ENCODE measurements at regions not wholly inside any gene's neighbourhood (a gene's known extent, or its start where the extent isn't known, plus 50 kb on each side); places are given as distances from the start of the nearest gene placed in this dataset.

DNA sequence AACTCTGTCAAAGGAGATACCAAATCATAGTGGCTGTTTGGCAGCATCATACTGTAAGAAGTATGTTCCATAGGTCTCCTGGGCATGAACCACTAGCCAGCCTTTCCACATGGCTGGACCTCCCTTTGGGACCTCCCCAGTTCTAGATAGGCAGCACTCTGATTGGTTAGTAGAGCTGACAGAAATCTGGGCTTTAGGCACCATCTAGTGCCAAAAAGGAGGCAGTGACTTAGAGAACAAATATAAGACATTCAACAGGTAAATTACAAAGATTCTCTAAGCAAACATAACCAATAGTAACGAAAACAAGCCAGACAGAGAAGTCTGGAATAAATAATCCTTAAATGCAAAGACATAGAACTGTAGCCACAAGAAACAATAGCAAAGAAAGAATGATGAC is 148.0 kb upstream of the PDE3A start:
- DNase-seq, result no peak

DNA sequence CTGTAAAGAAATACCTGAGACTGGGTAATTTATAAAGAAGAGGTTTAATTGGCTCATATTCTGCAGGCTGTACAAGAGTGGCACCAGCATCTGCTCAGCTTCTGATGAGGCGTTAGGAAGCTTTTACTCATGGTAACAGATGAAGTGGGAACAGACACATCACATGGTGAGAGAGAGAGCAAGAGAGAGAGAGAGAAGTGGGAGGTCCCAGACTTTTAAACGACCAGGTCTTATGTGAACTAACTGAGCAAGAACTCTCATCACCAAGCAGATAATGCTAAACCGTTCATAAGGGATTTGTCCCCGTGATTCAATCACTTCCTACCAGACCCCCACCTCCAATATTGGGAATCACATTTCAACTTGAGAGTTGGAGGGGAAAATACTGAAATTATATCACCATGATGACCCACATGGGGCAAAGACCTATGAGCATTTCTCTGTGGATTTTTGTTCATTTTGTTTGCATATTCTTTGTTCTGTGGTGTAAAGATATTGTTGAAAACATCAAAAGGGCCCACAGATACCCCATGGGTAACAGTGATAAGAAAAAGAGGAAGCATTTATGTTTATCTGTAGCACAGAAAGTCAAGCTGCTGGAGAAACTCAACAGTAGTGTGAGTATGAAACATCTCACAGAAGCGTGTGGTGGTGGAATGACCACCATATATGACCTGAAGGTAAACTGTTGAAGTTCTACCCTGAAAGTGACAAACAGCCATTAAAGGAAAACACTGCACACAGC is 135.2 kb upstream of the PDE3A start:
- no peak for DNase-seq

DNA sequence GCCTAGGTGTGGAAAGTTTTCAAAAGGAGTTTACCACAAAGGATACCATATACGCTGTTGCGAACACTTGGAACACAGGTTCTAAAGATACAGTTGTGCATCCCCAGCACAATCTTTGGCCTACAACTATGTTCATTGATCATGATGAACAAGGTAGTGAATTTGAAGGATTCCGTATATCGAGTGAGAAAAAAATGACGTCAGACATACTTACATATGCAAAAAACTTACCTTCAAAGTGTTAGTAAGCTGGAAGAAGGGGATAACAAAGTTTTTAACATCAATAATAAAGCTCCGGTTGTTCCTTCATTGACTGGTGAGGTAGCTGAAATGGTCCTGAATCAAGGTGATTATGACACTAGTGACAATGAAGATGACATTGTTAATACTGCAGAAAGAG is 133.9 kb upstream of the PDE3A start:
- DNase-seq, result no peak

DNA sequence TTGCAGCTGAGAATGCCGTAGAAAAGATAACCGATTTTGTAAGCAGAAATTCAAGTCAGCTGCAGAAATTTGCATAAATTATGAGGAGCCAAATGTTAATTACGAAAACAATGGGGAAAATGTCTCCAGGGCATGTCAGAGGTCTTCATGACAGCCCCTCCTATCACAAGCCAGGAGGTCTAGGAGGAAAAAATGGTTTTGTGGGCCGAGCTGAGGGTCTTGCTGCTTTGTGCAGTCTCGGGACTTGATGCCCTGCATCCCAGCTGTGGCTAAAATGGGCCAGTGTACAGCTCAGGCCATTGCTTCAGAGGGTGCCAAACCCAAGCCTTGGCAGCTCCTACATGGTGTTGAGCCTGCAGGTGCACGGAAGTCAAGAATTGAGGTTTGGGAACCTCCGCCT is 131.2 kb upstream of the PDE3A start:
- no peak for DNase-seq

DNA sequence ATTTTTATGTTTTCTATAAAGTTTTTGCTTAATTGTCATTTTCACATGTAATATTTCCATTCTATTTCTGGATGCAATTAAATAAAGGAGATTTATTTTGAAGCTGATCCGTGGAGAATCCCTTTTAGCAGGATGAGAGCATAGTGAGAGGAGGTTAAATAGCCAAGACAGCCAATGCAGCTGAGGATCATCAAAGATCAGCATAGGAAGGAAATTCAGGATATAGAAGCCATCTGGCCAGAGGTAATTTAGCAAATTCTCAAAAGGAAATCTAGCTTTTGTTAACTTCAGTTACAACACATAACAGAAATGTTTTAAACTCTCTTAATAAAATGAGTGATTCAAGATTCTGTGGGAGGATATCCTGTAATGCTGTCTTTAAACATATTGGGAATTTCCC is 122.8 kb upstream of the PDE3A start:
- no peak for DNase-seq

DNA sequence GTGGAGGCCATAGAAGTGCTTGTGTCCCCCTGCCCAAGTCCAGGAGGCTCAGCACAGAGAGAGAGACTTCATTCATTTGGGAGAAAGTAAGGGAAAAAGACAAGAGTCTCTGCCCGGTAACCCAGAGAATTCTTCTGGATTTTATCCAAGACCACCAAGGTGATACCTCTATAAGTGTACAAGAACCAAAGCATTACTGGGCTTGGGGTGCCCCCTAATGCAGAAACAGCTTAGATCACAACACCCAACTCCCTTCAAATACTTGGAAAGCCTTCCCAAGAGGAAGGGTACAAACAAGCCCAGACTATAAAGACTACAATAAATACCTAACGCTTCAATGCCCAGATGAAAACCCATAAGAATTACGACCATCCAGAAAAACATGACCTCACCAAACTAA is 119.7 kb upstream of the PDE3A start:
- DNase-seq, result no peak

DNA sequence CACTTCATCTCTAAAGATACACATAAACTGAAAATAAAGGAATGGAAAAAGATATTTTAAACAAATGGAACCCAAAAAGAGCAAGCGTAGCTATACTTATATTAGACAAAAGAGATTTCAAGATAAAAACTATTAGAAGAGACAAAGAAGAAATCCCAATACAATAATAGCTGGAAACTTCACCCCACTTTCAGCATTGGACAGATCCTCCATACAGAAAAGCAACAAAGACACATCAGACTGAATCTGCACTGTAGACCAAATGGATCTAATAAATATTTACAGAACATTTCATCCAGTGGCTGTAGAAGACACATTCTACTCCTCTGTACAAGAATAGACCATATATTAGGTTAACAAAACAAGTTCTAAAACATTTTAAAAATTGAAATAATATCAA is 117.6 kb upstream of the PDE3A start:
- no peak for DNase-seq

DNA sequence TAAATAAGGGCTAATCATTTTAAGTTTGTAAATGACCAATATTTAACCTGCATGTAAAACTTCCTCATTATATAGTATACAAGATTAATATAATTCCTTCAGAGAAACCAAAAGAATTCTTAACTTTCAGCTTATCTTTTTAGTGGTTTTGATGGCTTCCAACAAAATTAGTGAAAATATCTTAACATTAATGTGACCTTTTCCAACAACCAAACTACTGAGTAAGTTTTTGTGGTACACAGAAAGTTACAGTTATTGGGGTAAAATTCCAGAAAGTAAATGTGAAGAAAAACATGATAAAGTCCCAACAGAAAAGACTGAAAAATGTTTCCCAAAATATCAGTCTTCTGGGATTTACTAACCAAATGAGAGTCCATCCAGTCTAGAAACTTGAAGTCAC is 111.0 kb upstream of the PDE3A start:
- no peak for DNase-seq

DNA sequence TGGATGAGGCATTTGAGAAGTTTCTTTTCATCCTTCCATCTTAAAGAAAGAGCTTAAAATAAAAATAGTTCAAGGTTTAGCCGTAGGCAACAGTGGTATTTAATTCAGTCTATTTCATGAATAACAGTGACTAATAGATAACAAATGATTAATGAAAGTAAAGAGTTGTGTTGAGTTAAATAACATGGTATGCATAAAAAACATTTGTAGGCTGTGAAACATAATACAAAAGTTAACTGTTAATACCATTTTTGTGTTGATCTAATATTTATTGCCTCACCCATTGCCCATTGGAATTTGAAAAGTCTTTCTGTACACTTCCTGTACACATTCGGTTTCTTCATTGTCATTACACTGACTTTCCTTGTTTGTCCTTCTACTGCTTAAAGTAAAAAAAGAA is 108.6 kb upstream of the PDE3A start:
- DNase-seq, result no peak

DNA sequence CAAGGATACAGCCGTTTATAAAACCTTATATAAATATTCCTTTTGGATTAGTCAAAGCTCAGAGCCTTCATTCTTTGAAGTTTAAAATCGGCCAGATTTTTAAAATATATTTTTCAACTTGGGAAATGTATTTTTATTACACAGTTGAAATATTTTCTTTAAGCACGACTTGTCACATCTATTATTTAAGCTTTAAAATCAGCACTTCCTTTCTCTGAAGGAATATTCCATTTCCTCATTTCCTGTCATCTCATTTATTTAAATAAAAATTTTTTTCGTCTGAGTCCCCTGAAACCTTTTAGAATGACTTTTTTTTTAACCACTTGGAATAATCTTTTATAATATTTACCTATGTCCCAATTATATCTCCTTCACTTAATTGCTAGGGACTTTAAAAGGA is 107.5 kb upstream of the PDE3A start:
- DNase-seq, result no peak

DNA sequence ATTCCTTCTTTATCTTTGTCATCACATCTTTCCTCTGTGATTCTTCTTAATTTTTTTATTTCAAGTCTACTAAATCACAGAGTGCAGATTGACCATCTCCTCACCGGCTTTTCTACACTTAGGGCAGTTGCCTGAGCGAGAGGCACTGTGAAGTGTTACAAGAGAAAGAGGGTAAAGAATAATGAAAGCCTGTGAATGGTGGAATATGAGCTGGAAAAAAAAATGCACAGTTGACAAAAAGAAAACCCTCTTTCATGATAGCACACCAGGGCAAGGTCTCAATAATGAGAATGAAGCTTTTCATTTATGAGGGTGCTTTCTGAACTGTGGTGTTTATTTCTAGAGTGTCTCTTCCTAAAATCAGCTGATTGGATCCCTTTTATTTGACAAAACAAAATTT is 106.2 kb upstream of the PDE3A start:
- DNase-seq, result no peak

DNA sequence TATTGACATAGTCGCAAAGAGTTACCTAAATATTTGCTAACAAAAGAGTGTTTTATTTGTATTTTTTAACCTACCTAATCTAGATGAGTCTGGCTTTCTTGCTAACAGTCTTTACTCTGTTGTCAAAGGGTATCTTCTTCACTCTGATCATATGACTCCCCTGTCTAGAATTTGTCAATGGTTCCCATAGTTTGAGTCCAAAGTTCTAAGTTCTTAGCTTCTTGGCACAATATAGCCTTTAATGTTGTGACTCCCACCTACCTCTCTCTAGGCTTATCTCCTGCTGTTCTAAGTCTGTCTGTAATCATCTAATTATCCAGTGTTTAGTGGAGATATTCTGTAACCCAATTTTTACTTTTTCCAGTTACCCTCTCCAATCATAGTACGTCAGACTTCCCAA is 104.3 kb upstream of the PDE3A start:
- DNase-seq, result no peak

DNA sequence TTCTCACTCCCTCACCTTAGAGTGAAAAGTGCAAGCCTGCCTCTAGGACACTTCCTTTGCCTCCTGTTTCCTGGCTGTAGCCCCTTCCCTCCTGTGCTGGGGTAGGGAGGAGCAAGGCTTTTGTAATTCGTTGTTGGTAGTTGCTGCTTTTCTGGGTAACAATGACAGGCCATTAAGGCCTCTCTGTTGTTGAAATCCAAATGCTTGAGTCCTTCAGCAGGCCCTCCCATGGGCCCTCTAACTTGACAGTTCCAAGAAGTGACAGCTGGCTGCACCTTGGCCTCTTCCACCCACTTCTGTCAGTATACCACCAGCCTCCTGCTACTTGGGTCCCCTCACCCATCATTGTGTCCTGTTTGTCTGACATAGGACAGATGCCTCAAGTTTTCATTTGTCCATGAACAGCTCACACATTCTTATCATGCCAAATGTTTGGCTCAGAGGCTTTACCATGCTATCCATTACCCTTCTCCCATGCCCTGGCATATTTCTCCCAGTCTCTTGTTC is 103.7 kb upstream of the PDE3A start:
- DNase-seq, result no peak

DNA sequence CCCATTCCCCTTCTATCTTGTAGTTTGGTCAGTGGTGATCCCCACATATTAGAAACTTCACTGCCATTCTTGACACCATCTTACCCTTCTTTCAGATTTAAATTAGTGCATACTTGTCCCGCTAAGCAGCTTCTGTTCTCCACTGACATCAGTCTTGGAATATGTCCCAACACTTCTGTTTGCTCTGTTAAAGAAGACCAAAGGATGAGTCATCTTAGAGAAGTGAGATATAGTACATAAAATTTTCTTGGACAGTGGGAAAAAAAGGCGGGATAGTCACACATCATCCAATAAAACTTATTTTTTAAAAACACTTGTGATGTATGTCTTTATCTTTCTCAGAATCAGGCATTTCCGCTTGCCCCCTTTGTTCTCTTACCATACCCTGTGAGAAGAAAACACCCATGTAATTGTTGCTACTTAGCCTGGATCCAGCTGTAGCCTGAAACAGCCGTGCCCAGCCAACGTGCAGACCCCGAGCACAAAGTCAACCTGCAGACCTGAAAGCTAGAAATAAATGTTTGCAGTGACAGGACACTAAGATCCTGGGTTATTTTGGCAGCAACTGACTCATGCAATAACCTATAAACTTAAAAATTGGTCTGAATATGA is 100.1 kb upstream of the PDE3A start:
- no peak for DNase-seq

DNA sequence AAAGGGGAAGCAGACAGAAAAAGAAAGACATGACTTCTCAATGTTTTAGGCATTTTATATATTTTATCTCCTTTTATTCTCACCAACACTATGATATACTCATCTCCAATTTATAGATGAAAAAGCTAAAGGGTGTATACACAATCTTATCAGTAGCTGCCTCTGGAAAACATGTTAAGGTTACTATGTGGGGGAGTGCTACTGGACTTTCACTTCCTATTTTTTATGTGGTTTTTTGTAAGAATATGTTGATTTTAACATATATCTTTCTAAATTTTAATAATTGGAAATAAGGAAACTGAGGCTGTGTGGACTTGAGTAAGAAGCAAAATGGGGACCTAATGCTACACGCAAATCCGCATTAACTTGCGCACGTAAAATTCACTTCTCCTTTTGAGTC is 99.6 kb upstream of the PDE3A start:
- DNase-seq, result no peak

DNA sequence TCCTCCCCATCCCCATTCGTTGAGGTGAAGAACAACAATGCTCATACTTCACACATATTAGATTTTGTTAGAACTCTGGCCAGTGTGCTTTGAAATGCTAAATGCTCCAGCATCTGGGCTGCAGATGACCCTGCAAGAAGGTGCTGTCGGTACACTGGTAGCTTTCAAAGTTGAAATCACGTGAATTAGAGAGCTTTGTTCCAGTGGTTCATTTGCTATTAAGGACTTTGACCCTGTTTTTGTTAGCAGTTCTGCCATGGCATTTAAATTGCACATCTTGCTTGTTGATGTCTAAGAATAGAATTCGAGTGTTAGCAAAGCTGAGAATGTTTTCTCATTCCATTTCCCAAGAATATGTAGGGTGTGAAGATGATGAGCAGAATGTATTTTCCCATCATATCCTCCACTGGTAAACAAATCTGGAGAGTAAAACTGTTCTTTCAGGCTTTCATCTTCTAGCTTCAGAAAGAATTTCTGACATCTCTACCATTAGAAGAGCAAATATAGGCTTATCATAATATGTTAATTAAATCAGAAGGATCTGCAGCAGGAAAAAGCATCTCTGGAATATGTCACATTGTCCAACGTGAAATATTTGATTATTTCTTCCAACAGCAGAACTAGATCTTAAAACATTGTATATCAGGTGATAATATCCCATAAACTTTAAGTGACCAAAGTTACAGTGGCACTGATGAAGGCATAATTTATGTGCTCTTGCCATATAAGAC is 98.8 kb upstream of the PDE3A start:
- DNase-seq, result no peak

DNA sequence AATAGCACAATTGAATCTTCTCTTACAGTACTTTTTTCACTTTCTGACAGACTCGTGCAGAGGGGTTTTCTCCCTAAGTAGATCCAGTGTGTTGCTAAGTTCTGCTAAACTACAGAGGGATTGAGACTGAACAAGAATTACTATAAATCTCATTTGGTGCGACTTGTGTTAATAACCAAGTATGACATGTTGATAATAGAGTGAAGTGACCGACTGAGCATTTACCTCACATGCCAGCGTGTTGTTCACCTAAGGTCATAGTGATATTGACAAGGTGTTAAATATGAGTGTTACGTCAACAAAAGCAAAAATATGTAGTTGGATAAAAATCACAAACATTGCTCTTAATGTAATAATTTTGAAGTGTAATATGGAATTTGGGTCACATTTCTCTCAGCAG is 97.8 kb upstream of the PDE3A start:
- DNase-seq, result no peak

DNA sequence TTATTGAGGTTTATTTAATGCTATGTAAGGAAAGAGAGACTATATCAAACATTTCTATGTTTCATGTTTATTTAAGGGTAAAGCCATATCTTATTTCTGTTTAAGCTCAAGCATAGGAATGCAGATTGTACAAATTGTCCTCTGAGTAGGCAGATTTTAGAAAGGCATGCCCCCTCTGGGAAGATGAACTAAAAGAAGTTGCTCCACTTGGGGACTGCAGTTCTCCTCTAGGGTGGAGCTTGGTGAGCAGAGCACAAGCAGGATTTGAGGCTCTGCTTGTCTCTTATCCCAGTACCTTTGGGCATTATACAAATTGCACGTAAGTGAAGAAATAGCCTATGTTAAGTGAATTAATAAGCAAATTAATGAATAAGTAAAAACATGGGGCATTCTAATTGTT is 96.2 kb upstream of the PDE3A start:
- no peak for DNase-seq

DNA sequence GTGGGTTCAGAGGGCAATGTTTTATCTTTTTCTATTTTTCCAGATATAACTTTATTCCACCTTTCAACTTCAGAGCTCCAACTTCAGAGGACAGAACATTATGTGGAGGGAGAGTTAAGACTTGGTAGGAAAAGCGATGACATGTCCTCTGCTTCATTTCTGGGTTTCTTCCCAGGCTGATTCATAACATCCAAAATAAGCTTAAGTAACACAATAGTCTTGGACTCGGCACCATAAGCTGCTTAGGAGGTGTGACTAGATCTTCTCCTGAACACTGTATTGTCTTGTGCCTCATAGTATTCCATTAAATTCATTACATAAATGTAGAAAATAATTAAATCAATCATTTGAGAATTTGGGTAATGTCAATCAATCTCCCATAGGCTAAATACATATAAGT is 95.5 kb upstream of the PDE3A start:
- no peak for DNase-seq

DNA sequence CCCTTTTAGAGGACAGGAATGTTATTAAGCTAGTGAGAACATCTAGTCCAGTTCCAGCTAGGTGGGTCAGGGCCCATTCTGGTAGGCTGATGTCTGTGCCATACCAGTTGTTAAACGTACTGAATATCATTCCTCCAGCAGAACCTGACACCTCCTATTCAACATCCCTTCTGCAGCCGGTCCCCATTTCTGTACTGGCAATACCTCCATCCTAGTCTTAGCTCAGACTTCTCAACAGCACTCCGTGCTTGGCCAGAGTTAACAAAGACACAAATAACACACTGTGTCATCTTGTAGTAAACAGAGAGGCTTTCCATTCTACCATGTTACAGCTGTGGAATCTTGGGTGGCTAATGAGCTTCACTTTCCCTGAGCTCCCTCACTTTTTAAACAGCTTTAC is 94.3 kb upstream of the PDE3A start:
- no peak for DNase-seq

DNA sequence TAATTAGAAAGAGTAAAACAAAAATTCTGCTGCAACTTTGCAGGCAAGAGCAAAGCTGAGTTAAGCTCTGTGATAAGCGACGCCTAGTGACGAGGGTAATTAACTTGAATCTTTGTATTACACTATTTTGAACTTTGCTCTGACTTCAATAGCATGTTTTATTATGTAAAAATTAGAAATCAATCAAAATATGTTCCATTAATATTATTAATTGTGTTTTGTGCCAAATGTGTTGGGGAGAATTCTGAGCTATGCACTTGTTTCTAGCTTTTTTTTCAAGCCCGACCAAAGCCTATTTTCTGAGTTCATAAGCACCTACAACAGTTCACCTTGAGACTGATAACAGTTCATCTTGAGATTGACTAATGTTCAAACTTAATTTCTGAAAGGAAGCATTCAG is 90.1 kb upstream of the PDE3A start:
- no peak for DNase-seq

DNA sequence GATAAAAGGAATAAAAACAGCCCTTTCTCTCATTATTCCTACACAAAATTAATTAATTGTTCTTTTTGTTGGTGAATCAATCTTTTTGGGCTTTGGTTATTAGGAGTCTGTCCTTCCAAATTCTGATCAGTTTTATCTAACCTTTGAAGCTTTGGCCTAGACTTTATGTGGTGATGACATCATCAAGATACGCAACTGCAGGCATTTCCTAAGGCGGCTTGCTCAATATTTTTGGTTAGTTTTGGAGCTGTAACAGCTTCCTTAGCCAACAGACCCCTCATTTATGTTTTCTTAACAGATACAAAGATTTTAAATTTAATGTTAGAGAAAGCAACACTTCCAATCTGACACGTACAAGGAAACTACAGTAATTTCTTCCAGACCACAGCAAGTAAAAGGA is 87.8 kb upstream of the PDE3A start:
- DNase-seq, result no peak

DNA sequence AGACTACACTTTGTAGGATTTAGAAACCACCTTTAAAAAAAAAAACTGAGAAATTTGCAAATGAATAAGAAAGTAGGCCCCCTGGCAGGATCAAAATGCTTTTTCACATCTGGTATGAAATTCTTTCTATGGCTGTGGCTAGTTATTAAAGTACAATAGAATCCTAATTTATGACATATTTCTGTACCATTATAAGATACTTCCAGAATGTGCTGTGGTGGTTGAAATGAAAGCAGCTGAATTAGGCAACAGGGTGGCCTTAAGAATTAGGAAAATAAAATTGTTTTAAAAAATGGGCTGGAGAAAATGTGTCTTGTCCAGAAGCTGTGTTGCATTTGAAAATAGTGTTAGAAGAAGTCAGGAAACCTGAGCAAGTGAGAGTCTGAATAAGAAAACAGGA is 85.9 kb upstream of the PDE3A start:
- DNase-seq, result no peak

DNA sequence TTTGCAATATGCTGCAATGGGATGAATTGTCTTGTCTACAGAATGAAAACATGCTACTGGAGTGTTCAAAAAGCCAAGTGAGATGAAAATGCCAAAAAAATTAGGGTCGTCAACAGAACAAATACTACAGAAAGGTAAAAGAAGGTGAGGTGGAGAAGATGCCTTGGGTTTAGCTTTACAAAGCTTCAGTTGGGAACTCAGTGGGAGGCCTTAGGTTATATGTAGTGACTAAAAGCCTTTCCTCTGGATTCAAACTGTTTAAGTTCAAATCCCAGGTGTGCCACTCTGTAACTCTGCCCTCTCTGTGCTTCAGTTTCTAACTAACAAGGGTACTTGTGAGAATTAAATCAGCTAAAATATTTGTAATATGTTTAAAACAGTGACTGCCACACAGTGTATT is 84.9 kb upstream of the PDE3A start:
- DNase-seq, result no peak
